ENCODE measurements at regions not wholly inside any gene's neighbourhood (a gene's known extent, or its start where the extent isn't known, plus 50 kb on each side); places are given as distances from the start of the nearest gene placed in this dataset.

DNA sequence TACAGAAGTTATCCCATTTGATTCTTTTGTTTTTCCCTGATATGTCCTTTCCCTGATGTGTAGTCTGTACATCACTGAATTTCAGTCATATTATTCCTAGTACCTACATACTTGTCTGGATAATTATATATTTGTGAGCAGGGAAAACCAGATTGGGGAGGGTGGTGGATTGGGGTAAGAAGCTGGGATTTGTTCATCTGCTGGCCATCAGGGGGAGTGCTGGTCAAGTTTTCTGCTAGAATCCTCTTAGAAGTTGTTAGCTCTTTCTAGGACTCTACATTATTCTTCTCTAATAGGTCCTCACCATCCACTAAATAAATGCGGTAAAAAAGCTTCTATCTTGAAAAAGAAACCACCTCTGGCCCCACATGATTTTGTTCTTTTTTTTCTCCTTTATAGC is 232.7 kb upstream of the TAC1 start:
- TF ChIP-seq, protein P1, sequence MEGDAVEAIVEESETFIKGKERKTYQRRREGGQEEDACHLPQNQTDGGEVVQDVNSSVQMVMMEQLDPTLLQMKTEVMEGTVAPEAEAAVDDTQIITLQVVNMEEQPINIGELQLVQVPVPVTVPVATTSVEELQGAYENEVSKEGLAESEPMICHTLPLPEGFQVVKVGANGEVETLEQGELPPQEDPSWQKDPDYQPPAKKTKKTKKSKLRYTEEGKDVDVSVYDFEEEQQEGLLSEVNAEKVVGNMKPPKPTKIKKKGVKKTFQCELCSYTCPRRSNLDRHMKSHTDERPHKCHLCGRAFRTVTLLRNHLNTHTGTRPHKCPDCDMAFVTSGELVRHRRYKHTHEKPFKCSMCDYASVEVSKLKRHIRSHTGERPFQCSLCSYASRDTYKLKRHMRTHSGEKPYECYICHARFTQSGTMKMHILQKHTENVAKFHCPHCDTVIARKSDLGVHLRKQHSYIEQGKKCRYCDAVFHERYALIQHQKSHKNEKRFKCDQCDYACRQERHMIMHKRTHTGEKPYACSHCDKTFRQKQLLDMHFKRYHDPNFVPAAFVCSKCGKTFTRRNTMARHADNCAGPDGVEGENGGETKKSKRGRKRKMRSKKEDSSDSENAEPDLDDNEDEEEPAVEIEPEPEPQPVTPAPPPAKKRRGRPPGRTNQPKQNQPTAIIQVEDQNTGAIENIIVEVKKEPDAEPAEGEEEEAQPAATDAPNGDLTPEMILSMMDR (IDR thresholded peaks at IDR 0.05): peak; percentile 25 to 57 (median 54)
- TF ChIP-seq POLR2A (IDR thresholded peaks at IDR 0.05): no peak
